ENCODE measurements at regions not wholly inside any gene's neighbourhood (a gene's known extent, or its start where the extent isn't known, plus 50 kb on each side); places are given as distances from the start of the nearest gene placed in this dataset.
"Not testable (repeated sequence)": the region's sequence is repeated elsewhere in the genome, so short reads cannot be mapped to it uniquely, and the experiment has no call there.

DNA sequence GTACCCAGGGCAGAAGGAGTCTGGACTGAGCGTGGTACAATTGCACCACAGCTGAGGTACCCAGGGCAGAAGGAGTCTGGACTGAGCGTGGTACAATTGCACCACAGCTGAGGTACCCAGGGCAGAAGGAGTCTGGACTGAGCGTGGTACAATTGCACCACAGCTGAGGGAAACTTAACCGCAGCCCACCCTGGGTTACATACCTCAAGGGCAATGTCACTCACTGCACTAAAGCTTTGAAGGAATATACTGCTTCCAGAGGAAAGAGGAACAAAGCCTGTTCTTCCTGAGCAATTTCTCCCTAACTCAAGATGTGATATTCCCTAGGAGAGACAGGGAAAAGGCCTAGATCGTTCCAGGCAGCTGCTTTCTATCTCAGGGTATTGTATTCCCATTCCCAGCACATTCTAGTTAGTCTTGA lies 411.4 kb downstream of the LTN1 start:
- TF ChIP-seq, protein P1, sequence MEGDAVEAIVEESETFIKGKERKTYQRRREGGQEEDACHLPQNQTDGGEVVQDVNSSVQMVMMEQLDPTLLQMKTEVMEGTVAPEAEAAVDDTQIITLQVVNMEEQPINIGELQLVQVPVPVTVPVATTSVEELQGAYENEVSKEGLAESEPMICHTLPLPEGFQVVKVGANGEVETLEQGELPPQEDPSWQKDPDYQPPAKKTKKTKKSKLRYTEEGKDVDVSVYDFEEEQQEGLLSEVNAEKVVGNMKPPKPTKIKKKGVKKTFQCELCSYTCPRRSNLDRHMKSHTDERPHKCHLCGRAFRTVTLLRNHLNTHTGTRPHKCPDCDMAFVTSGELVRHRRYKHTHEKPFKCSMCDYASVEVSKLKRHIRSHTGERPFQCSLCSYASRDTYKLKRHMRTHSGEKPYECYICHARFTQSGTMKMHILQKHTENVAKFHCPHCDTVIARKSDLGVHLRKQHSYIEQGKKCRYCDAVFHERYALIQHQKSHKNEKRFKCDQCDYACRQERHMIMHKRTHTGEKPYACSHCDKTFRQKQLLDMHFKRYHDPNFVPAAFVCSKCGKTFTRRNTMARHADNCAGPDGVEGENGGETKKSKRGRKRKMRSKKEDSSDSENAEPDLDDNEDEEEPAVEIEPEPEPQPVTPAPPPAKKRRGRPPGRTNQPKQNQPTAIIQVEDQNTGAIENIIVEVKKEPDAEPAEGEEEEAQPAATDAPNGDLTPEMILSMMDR (IDR thresholded peaks at IDR 0.05): not testable (repeated sequence)
- not testable (repeated sequence) for TF ChIP-seq POLR2A (IDR thresholded peaks at IDR 0.05)
